A549 (cell line): ENCODE measurements at regions not wholly inside any gene's neighbourhood (a gene's known extent, or its start where the extent isn't known, plus 50 kb on each side); places are given as distances from the start of the nearest gene placed in this dataset.

Experiments used
- ATAC-seq, 2 experiments: fragments of 200-7000 bp in 1 of 2; fragments of >200 bp in 1 of 2; cut with Nextera tagmentation in 1 of 2; cut with Tn5 transposase in 1 of 2; 3 replicates each; pipeline versions ENCODE4 v1.8.0 to v1.9.1; 2018 to 2020; ENCODE audit warnings: mild to moderate bottlenecking in 1 of 2, moderate library complexity in 1 of 2
- CTCF ChIA-PET: fragments of 300-600 bp; sonication (Branson Sonifier 250); formaldehyde crosslinking; extraction: SDS; loops from one replicate; lab custom pipeline; 2021; ENCODE audit warnings: antibody characterized with exemption, inconsistent platforms; lab: Yijun Ruan, JAX
- POLR2A ChIA-PET: fragments of 350-600 bp; formaldehyde crosslinking; extraction: SDS; loops from one replicate; lab custom pipeline; 2021; ENCODE audit warnings: antibody characterized with exemption, inconsistent platforms; lab: Yijun Ruan, JAX
- DNase-seq, 2 experiments: peaks; one replicate each; pipeline versions ENCODE4 v3.0.0 to v3.0.0-alpha.2; 2011 to 2016; ENCODE audit warnings: low read depth in 1 of 2, low spot score in 1 of 2
- FAIRE-seq: peaks from 2 replicates; lab custom pipeline; 2011; peaks lifted over from hg19 to GRCh38; lab: Jason Lieb, UNC
- H3K27ac ChIP-seq, 2 experiments: fragments of >200 bp; sonication (Bioruptor Twin); formaldehyde crosslinking; 3 replicates each; pipeline ENCODE4 v1.5.1; 2016 to 2017
- H3K4me1 ChIP-seq: fragments of >200 bp; sonication (Bioruptor Twin); formaldehyde crosslinking; 3 replicates; pipeline ENCODE4 v1.6.1; 2016
- H3K4me2 ChIP-seq: fragments of >200 bp; sonication (Bioruptor Twin); formaldehyde crosslinking; 3 replicates; pipeline ENCODE4 v1.6.1; 2016
- H3K4me3 ChIP-seq: fragments of >200 bp; sonication (Bioruptor Twin); formaldehyde crosslinking; 3 replicates; pipeline ENCODE4 v1.5.1; 2016
- H3K9me3 ChIP-seq: fragments of >200 bp; sonication (Bioruptor Twin); formaldehyde crosslinking; 3 replicates; pipeline ENCODE4 v1.6.1; 2016
- ATOH8 ChIP-seq: fragments of 250-450 bp; sonication (Bioruptor Pico); IDR thresholded peaks from 2 replicates; pipeline ENCODE4 v1.5.0; 2020; ENCODE audit warnings: low read depth, mild to moderate bottlenecking, moderate library complexity
- BCL3 ChIP-seq: fragments of >200 bp; sonication (Bioruptor Twin); formaldehyde crosslinking; IDR thresholded peaks from 3 replicates; pipeline ENCODE4 v1.6.1; 2016
- CHD2 ChIP-seq: fragments of 150-350 bp; IDR thresholded peaks from 2 replicates; pipeline ENCODE4 v1.6.1; 2014; ENCODE audit warnings: low read length; ENCODE audit not compliant: partially characterized antibody
- E2F6 ChIP-seq: IDR thresholded peaks from 2 replicates; pipeline ENCODE4 v1.6.1; 2012; ENCODE audit warnings: low read depth, borderline replicate concordance
- EHF ChIP-seq: fragments of 250-450 bp; sonication (Bioruptor Pico); IDR thresholded peaks from 2 replicates; pipeline ENCODE4 v1.5.0; 2020; ENCODE audit warnings: mild to moderate bottlenecking
- HMGXB4 ChIP-seq: fragments of 250-450 bp; sonication (Bioruptor Pico); IDR thresholded peaks from 2 replicates; pipeline ENCODE4 v1.5.0; 2021; ENCODE audit warnings: mild to moderate bottlenecking, moderate library complexity, borderline replicate concordance
- JUN ChIP-seq, 2 experiments: fragments of >200 bp; sonication (Bioruptor Twin); formaldehyde crosslinking; IDR thresholded peaks; 2 replicates in 1 of 2; 3 replicates in 1 of 2; pipeline ENCODE4 v1.6.1; 2016 to 2017
- MAX ChIP-seq: IDR thresholded peaks from 2 replicates; pipeline ENCODE4 v1.6.1; 2012
- MYC ChIP-seq: IDR thresholded peaks from 2 replicates; pipeline ENCODE4 v1.6.1; 2012; ENCODE audit warnings: mild to moderate bottlenecking, inconsistent platforms, low read length, improper control_type of control experiment, borderline replicate concordance
- NFE2L2 ChIP-seq: fragments of 150-350 bp; conservative IDR thresholded peaks from 2 replicates; pipeline ENCODE4 v1.6.1; 2014; ENCODE audit warnings: low read length
- NPAS2 ChIP-seq: fragments of 250-450 bp; sonication (Bioruptor Pico); IDR thresholded peaks from 2 replicates; pipeline ENCODE4 v1.8.0; 2022; ENCODE audit warnings: mild to moderate bottlenecking, moderate library complexity, borderline replicate concordance
- NR3C1 ChIP-seq: fragments of >200 bp; sonication (Bioruptor Twin); formaldehyde crosslinking; IDR thresholded peaks from 3 replicates; pipeline ENCODE4 v1.6.1; 2017
- RCOR1 ChIP-seq: fragments of 150-350 bp; IDR thresholded peaks from 2 replicates; pipeline ENCODE4 v1.6.1; 2014; ENCODE audit warnings: antibody characterized with exemption, low read length, low read depth
- REST ChIP-seq: fragments of 200-600 bp; sonication (generic); IDR thresholded peaks from 2 replicates; pipeline ENCODE4 v1.6.1; 2016; ENCODE audit warnings: antibody characterized with exemption, mild to moderate bottlenecking, moderate library complexity
- SREBF2 ChIP-seq: fragments of 450-650 bp; IDR thresholded peaks from 2 replicates; pipeline ENCODE4 v1.6.1; 2014; ENCODE audit warnings: mild to moderate bottlenecking, moderate library complexity
- ZFP36 ChIP-seq: fragments of 450-650 bp; IDR thresholded peaks from 2 replicates; pipeline ENCODE4 v1.6.1; 2014; ENCODE audit warnings: borderline replicate concordance; ENCODE audit not compliant: partially characterized antibody
- ZNF302 ChIP-seq: fragments of 250-450 bp; sonication (Bioruptor Pico); IDR thresholded peaks from 2 replicates; pipeline ENCODE4 v1.9.0; 2021; ENCODE audit warnings: inconsistent platforms, mild to moderate bottlenecking, moderate library complexity
- ZSCAN20 ChIP-seq: fragments of 250-450 bp; sonication (Bioruptor Pico); IDR thresholded peaks from 2 replicates; pipeline ENCODE4 v1.8.0; 2022; ENCODE audit warnings: mild to moderate bottlenecking, moderate library complexity
- WGBS: methylation state at CpG from one replicate; pipeline ENCODE4 v1.1.6; 2017; ENCODE audit errors: missing lambda C conversion rate; 5-methylcytosine and 5-hydroxymethylcytosine counted together

GRCh38 chr15:66832664-66833063, 130.6 kb downstream of the SMAD6 start:
- H3K27ac ChIP-seq, result no peak overlapping the region
- DNase-seq, result no peak
- H3K4me2 ChIP-seq, result no peak overlapping the region
- ChIA-PET POLR2A (no interaction called here), CTCF (interaction anchor here (1.0 kb wide), 2 partner anchors 19 to 27 kb away, joined by 3 to 4 read pairs; no protein-coding TSS in a partner anchor)
- H3K4me1 ChIP-seq, result peaks cover 8% of the 10 kb centered on the region
- ATAC-seq, result no peak
- 64% methylated on average over 4 of the region's 4 CpGs for WGBS
- no peak overlapping the region for H3K4me3 ChIP-seq
- H3K9me3 ChIP-seq, result no peaks in the 10 kb centered on the region
- TF ChIP-seq ZNF302 (no peak), MYC (no peak), MAX (no peak), NFE2L2 (no peak), E2F6 (no peak), RCOR1 (no peak), JUN (IDR thresholded peaks at IDR 0.05) (no peak), ZFP36 (no peak), NR3C1 (no peak), NPAS2 (CRISPR knock-in tag) (no peak)
- no peak for FAIRE-seq

GRCh38 chr15:66833371-66833770, 131.3 kb downstream of the SMAD6 start:
- WGBS, result 95% methylated on average over 8 of the region's 8 CpGs
- TF ChIP-seq BCL3, result no peak
- no peak for TF ChIP-seq ATOH8 (CRISPR knock-in tag)
- TF ChIP-seq CHD2, result no peak
- TF ChIP-seq ZSCAN20 (CRISPR knock-in tag), result no peak
- TF ChIP-seq ZNF302, result no peak
- TF ChIP-seq SREBF2, result no peak
- TF ChIP-seq EHF (CRISPR knock-in tag), result no peak
- no peak for TF ChIP-seq REST
- TF ChIP-seq HMGXB4 (CRISPR knock-in tag), result no peak
- TF ChIP-seq ZFP36, result no peak
- CTCF ChIA-PET, result interaction anchor here (1.0 to 7.3 kb wide), 5 partner anchors 16 to 61 kb away, joined by 3 to 157 read pairs (median 7); no protein-coding TSS in a partner anchor
- no peak overlapping the region for H3K4me3 ChIP-seq
- no peak for DNase-seq
- H3K4me2 ChIP-seq, result no peak overlapping the region
- no peaks in the 10 kb centered on the region for H3K9me3 ChIP-seq
- POLR2A ChIA-PET, result interaction anchor here (0.9 kb wide), 1 partner anchor 9 kb away, joined by 4 read pairs; no protein-coding TSS in a partner anchor
- no peak for ATAC-seq
- no peak overlapping the region for H3K27ac ChIP-seq
- no peak for FAIRE-seq
- peaks cover 8% of the 10 kb centered on the region for H3K4me1 ChIP-seq
